ENCODE measurements at regions not wholly inside any gene's neighbourhood (a gene's known extent, or its start where the extent isn't known, plus 50 kb on each side); places are given as distances from the start of the nearest gene placed in this dataset.

DNA sequence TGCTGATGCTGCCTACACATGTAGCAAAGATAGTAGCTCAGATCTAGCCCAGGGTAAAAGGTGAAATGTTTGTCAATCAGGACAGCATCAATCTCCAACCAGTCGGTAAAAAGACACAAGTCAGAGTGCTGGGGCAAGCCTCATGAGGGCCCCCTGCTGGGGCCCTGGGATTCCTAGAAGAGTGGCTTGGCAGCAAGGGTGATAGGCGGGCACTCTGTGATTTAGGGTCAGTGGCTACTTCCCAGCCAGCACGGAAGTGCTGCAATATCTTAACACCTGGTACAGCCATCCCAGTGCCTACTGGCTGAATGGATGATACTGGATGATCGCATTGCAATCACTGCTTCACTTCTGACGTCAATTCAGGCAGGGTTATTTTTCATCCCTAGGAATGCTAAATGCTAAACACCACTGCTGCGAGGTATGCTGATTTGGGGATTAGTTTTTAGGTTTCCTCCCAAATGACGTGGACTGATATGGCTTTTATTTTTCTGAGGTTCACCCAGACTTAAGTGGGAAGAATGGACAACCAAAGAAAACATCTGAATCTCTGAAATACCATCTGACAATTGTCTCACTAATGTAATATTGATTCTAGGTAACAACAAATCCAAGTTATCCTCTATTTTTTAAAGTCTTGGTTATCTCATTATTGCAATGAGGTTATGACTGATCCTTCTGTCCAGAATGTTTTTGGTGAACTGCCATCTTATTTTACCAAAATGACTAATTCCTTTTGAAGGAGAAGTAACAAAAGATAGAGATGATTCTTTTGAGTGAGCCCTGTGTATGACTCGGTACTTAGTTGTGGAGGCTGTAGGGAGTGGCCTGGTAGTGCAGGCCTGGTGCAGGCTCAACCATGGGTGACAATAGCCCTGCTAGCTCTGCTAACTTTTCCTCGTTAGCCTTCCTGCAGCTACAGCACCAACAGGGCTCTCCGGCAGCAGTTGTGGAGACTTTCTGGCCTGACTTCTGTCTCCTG, 432.5 kb downstream of the FGF9 start:
- TF ChIP-seq, protein P1, sequence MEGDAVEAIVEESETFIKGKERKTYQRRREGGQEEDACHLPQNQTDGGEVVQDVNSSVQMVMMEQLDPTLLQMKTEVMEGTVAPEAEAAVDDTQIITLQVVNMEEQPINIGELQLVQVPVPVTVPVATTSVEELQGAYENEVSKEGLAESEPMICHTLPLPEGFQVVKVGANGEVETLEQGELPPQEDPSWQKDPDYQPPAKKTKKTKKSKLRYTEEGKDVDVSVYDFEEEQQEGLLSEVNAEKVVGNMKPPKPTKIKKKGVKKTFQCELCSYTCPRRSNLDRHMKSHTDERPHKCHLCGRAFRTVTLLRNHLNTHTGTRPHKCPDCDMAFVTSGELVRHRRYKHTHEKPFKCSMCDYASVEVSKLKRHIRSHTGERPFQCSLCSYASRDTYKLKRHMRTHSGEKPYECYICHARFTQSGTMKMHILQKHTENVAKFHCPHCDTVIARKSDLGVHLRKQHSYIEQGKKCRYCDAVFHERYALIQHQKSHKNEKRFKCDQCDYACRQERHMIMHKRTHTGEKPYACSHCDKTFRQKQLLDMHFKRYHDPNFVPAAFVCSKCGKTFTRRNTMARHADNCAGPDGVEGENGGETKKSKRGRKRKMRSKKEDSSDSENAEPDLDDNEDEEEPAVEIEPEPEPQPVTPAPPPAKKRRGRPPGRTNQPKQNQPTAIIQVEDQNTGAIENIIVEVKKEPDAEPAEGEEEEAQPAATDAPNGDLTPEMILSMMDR (IDR thresholded peaks at IDR 0.05), result no peak
- no peak for TF ChIP-seq POLR2A (IDR thresholded peaks at IDR 0.05)
